ENCODE measurements at regions not wholly inside any gene's neighbourhood (a gene's known extent, or its start where the extent isn't known, plus 50 kb on each side); places are given as distances from the start of the nearest gene placed in this dataset.

GRCh38 chr11:95674657-95675358 is 114.8 kb downstream of the FAM76B start:
- no peaks in the 10 kb centered on the region for H3F3A ChIP-seq (replicated peaks; ENCODE audit: insufficient read depth)
- no peak overlapping the region for H3K27ac ChIP-seq (ENCODE audit: low read depth in 2 of 2, low read length in 1 of 2)
- H3K9ac ChIP-seq, result no peak overlapping the region
- no peak overlapping the region for H3K4me2 ChIP-seq
- POLR2A ChIA-PET, result no interaction called here
- no peak overlapping the region for H2AFZ ChIP-seq (ENCODE audit: low read depth)
- TF ChIP-seq SIN3A (IDR thresholded peaks at IDR 0.05; ENCODE audit: borderline replicate concordance, low read depth, low read length), result no peak
- TF ChIP-seq YY1 (IDR thresholded peaks at IDR 0.05; ENCODE audit: low read depth), result no peak
- TF ChIP-seq USF1 (IDR thresholded peaks at IDR 0.05; ENCODE audit: borderline replicate concordance, low read depth), result no peak
- TF ChIP-seq, protein P1, sequence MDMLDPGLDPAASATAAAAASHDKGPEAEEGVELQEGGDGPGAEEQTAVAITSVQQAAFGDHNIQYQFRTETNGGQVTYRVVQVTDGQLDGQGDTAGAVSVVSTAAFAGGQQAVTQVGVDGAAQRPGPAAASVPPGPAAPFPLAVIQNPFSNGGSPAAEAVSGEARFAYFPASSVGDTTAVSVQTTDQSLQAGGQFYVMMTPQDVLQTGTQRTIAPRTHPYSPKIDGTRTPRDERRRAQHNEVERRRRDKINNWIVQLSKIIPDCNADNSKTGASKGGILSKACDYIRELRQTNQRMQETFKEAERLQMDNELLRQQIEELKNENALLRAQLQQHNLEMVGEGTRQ (IDR thresholded peaks at IDR 0.05; ENCODE audit: borderline replicate concordance, low read depth, low read length), result no peak
- TF ChIP-seq ELF1 (IDR thresholded peaks at IDR 0.05), result no peak
- no peak for TF ChIP-seq MEF2A (IDR thresholded peaks at IDR 0.05; ENCODE audit: borderline replicate concordance, low read depth)
- no peak for TF ChIP-seq JUND (IDR thresholded peaks at IDR 0.05)
- TF ChIP-seq RFX5 (IDR thresholded peaks at IDR 0.05; ENCODE audit: low read length), result no peak
- no peak for TF ChIP-seq RAD21 (IDR thresholded peaks at IDR 0.05; ENCODE audit: low read length)
- TF ChIP-seq NFIC (IDR thresholded peaks at IDR 0.05; ENCODE audit: borderline replicate concordance), result no peak
- no peak for TF ChIP-seq REST (IDR thresholded peaks at IDR 0.05; ENCODE audit: low read depth, low read length)
- TF ChIP-seq, protein P2, sequence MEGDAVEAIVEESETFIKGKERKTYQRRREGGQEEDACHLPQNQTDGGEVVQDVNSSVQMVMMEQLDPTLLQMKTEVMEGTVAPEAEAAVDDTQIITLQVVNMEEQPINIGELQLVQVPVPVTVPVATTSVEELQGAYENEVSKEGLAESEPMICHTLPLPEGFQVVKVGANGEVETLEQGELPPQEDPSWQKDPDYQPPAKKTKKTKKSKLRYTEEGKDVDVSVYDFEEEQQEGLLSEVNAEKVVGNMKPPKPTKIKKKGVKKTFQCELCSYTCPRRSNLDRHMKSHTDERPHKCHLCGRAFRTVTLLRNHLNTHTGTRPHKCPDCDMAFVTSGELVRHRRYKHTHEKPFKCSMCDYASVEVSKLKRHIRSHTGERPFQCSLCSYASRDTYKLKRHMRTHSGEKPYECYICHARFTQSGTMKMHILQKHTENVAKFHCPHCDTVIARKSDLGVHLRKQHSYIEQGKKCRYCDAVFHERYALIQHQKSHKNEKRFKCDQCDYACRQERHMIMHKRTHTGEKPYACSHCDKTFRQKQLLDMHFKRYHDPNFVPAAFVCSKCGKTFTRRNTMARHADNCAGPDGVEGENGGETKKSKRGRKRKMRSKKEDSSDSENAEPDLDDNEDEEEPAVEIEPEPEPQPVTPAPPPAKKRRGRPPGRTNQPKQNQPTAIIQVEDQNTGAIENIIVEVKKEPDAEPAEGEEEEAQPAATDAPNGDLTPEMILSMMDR (IDR thresholded peaks at IDR 0.05), result no peak
- no peak for TF ChIP-seq GATA2 (CRISPR knock-in tag; IDR thresholded peaks at IDR 0.05)
- no peak for TF ChIP-seq FOXM1 (IDR thresholded peaks at IDR 0.05; ENCODE audit: low read depth)
- no peak for TF ChIP-seq CHD2 (IDR thresholded peaks at IDR 0.05; ENCODE audit: low read length, partially characterized antibody)
- no peak for TF ChIP-seq PBX3 (IDR thresholded peaks at IDR 0.05)
- TF ChIP-seq POLR2AphosphoS5 (IDR thresholded peaks at IDR 0.05; ENCODE audit: low read depth, low read length), result no peak
- no peak for TF ChIP-seq FOSL2 (IDR thresholded peaks at IDR 0.05; ENCODE audit: borderline replicate concordance, low read depth)
- TF ChIP-seq, protein P3, sequence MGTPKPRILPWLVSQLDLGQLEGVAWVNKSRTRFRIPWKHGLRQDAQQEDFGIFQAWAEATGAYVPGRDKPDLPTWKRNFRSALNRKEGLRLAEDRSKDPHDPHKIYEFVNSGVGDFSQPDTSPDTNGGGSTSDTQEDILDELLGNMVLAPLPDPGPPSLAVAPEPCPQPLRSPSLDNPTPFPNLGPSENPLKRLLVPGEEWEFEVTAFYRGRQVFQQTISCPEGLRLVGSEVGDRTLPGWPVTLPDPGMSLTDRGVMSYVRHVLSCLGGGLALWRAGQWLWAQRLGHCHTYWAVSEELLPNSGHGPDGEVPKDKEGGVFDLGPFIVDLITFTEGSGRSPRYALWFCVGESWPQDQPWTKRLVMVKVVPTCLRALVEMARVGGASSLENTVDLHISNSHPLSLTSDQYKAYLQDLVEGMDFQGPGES (IDR thresholded peaks at IDR 0.05; ENCODE audit: low read depth, low read length), result no peak
- CTCF ChIA-PET, result interaction anchor here (0.9 kb wide), 1 partner anchor 573 kb away, joined by 3 read pairs; no protein-coding TSS in a partner anchor
- no peaks in the 10 kb centered on the region for H3K9me3 ChIP-seq
- WGBS (ENCODE audit: low lambda C conversion rate), result 31% methylated on average over 4 of the region's 4 CpGs
- 0 out of 2 replicates have a peak, but pooled peaks cover 4% of the 10 kb centered on the region for H3K27me3 ChIP-seq (ENCODE audit: insufficient read depth)
- no peaks in the 10 kb centered on the region for H3K9me2 ChIP-seq
- no peak for DNase-seq
- no peaks in the 10 kb centered on the region for H3K79me2 ChIP-seq (ENCODE audit: insufficient read depth)
- no peak overlapping the region for H3K4me3 ChIP-seq (ENCODE audit: low read depth in 2 of 2, low read length in 1 of 2)
- no peaks in the 10 kb centered on the region for H3K36me3 ChIP-seq (replicated peaks in 1 of 2; ENCODE audit: control insufficient read depth in 1 of 2, insufficient read depth in 2 of 2, low read length in 1 of 2)
- H3K4me1 ChIP-seq (ENCODE audit: control insufficient read depth in 1 of 2, insufficient read depth in 2 of 2, low read depth in 1 of 2, low read length in 1 of 2), result no peaks in the 10 kb centered on the region
- no peaks in the 10 kb centered on the region for H4K20me1 ChIP-seq (ENCODE audit: insufficient read depth)
